ENCODE measurements at regions not wholly inside any gene's neighbourhood (a gene's known extent, or its start where the extent isn't known, plus 50 kb on each side); places are given as distances from the start of the nearest gene placed in this dataset.

GRCh38 chr5:2410451-2410850, 341.0 kb downstream of the IRX2 start:
- Histone ChIP-seq H3K9me3 (ENCODE audit: insufficient read depth in 2 of 2, low read depth in 1 of 2, low read length in 1 of 2) (no peaks in the 10 kb centered on the region), H3K14ac (ENCODE audit: insufficient read length) (no peak overlapping the region), H2BK5ac (ENCODE audit: low read depth, low read length) (no peak overlapping the region), H2AFZ (ENCODE audit: low read length) (no peak overlapping the region), H3K23me2 (ENCODE audit: low read depth, low read length) (no peaks in the 10 kb centered on the region), H3K18ac (ENCODE audit: extremely low read depth, low read length) (no peak overlapping the region), H3K4me1 (replicated peaks in 1 of 4; ENCODE audit: control insufficient read depth in 3 of 4, insufficient read depth in 4 of 4, low read length in 3 of 4) (no peaks in the 10 kb centered on the region; a peak in 1 of 7 replicates), H3K4ac (replicated peaks; ENCODE audit: insufficient read length, low read depth, low read length) (no peak overlapping the region), H3K27ac (ENCODE audit: low read depth, low read length) (no peak overlapping the region), H2BK120ac (replicated peaks; ENCODE audit: low read depth, low read length) (no peak overlapping the region), H2BK20ac (ENCODE audit: low read length) (no peak overlapping the region), H4K8ac (ENCODE audit: extremely low read depth, insufficient read depth, low read length) (no peak overlapping the region), H3K4me3 (ENCODE audit: extremely low read depth in 1 of 4, insufficient read depth in 2 of 4, low read depth in 3 of 4, low read length in 4 of 4) (no peak overlapping the region), H3K23ac (ENCODE audit: insufficient read length) (no peak overlapping the region), H4K20me1 (replicated peaks in 1 of 2; ENCODE audit: control insufficient read depth in 1 of 2, insufficient read depth in 2 of 2, low read length in 2 of 2) (no peaks in the 10 kb centered on the region), H3K36me3 (ENCODE audit: control insufficient read depth in 2 of 4, insufficient read depth in 4 of 4, low read length in 3 of 4) (no peaks in the 10 kb centered on the region), H3K79me1 (ENCODE audit: low read depth, low read length) (no peaks in the 10 kb centered on the region), H3K79me2 (ENCODE audit: control insufficient read depth in 1 of 2, insufficient read depth in 2 of 2, low read length in 2 of 2) (no peaks in the 10 kb centered on the region), H3K27me3 (replicated peaks in 1 of 4; ENCODE audit: control insufficient read depth in 3 of 4, extremely low read depth in 1 of 4, insufficient read depth in 3 of 4, low read length in 3 of 4) (no peaks in the 10 kb centered on the region), H4K5ac (ENCODE audit: insufficient read length, low read depth, low read length) (no peak overlapping the region), H4K91ac (replicated peaks; ENCODE audit: insufficient read length, low read length) (no peak overlapping the region), H2BK12ac (ENCODE audit: low read depth, low read length) (no peak overlapping the region), H2BK15ac (ENCODE audit: low read length) (no peak overlapping the region), H3K56ac (replicated peaks; ENCODE audit: insufficient read length, low read depth, low read length) (no peak overlapping the region), H3K9ac (replicated peaks in 1 of 4; ENCODE audit: extremely low read depth in 1 of 4, low read depth in 3 of 4, low read length in 3 of 4) (no peak overlapping the region), H3K4me2 (ENCODE audit: insufficient read depth in 1 of 2, low read depth in 2 of 2, low read length in 2 of 2) (no peak overlapping the region), H2AK5ac (ENCODE audit: low read depth, low read length) (no peak overlapping the region)
- no peak for DNase-seq (ENCODE audit: low read depth in 1 of 2, low spot score in 2 of 2)
- WGBS, 2 experiments (ENCODE audit: extremely low coverage in 1 of 2, insufficient coverage in 1 of 2, insufficient read length in 1 of 2, insufficient replicate concordance in 2 of 2, low coverage in 1 of 2, low lambda C conversion rate in 2 of 2, missing lambda C conversion rate in 1 of 2): 98% methylated on average over 5 of the region's 6 CpGs; no CpG with 5 or more reads in 1 of the 2 experiments
- TF ChIP-seq POLR2A (IDR thresholded peaks at IDR 0.05; ENCODE audit: control extremely low read depth in 1 of 2, low read depth in 2 of 2, low read length in 2 of 2) (no peak), CTBP2 (IDR thresholded peaks at IDR 0.05; ENCODE audit: borderline replicate concordance, insufficient read depth, insufficient read length, low read length) (no peak), TCF12 (IDR thresholded peaks at IDR 0.05; ENCODE audit: low read depth, low read length) (no peak), EZH2 (IDR thresholded peaks at IDR 0.05; ENCODE audit: low read depth, low read length, severe bottlenecking) (no peak), RXRA (IDR thresholded peaks at IDR 0.05; ENCODE audit: insufficient read depth, low read depth, low read length) (no peak)
- ChIA-PET CTCF (ENCODE audit: partially characterized antibody) (interaction anchor here (1.0 to 1.5 kb wide), 2 partner anchors 12 to 252 kb away, joined by 3 read pairs; no protein-coding TSS in a partner anchor), POLR2A (ENCODE audit: partially characterized antibody) (no interaction called here)
- no peak for FAIRE-seq

Data from H1 (cell line).